Activated CD4-positive, alpha-beta T cell treated with anti-CD3 and anti-CD28 coated beads for 1 hour (primary cell): ENCODE measurements at regions not wholly inside any gene's neighbourhood (a gene's known extent, or its start where the extent isn't known, plus 50 kb on each side); places are given as distances from the start of the nearest gene placed in this dataset.
"Not testable (repeated sequence)": the region's sequence is repeated elsewhere in the genome, so short reads cannot be mapped to it uniquely, and the experiment has no call there.

ENCODE experiments used
- DNase-seq: peaks from one replicate; pipeline ENCODE4 v3.0.0-alpha.2; 2020

- no peak for DNase-seq
Measured at GRCh38 chr6:90463359-90463758, 123.5 kb downstream of the MAP3K7 start.

DNA sequence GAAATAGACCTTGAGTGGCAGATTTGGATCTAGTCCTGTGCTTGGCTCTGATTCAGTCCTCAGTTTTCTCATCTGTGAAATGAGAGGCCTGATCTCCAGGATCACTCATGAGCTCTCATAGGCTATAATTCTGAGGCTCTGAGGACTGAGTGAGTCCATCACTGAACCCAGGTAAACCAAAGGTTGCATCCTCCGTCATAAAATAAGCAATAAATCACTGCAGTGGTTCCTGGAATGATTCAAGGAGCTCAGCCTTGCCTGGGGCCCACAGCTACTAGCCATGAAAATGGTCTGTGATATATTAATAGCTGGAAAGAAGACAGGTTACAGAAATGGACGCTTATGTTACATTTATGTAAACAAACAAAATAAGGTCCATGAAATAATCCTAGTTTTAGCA, 124.8 kb downstream of the MAP3K7 start:
- DNase-seq, result no peak

DNA sequence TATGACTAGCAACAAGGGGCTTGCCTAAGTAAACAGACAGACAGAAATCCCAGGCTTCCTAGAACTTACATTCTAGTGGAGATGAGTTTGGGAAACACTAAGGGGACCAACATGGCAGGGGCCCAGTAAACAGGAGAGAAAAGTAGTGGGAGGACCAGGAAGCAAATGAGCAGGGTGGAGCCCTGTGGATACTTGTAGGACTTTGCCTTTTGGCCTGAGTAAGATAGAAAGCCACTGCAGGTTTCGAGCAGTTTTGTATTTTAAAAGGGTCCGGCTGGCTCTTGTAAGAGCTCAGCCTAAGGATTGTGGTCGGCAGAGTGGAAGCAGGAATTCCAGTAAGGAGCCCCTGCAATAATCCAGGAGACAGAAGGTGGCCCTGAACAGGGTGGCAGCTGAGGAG, 125.5 kb downstream of the MAP3K7 start:
- no peak for DNase-seq

- DNase-seq, result no peak
Measured at GRCh38 chr6:90460051-90460450, 126.8 kb downstream of the MAP3K7 start.

GRCh38 chr6:90459225-90459758, 127.6 kb downstream of the MAP3K7 start:
- DNase-seq, result no peak

DNA sequence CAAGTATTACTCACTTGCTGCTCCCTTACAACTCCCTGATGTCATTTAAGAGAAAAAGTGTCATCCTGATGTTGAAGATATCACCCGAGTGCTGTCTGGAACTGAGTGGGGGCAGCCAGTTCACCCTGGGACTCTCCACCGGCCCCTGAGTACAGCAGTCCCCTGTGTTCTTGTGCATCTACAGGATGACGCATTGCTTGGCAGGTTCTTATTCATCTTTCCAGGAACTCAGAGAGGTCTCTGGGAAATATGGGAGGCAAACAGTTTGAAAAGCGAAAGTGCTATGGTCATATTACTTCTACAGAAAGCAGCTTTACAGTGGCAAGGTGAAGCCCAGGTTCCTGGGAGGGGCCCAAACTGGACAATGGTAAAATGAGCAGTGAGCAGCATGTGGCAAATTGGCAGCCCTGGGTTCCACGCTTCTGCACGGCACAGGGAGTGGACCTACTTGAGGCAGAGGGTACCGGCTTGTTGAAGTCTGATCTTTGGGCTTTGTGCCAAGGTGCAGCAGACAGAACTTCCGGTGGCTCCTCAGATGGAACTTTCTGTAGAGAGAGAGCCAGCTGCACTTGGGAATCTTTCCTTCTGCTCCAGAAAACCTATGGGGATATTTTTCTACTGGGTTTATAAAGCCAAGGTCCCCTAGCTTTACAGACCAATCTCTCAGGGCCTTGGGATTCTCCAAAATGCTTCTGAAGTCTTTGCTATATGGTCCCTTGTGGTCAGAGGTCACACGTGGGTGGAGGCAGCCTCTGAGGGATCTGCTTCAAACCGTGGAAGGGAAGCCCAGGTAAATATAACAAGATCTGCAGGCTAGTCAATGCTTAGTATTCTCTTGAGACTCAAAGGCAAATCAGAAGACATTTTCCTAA, 128.3 kb downstream of the MAP3K7 start:
- DNase-seq, result peak; percentile 48

DNA sequence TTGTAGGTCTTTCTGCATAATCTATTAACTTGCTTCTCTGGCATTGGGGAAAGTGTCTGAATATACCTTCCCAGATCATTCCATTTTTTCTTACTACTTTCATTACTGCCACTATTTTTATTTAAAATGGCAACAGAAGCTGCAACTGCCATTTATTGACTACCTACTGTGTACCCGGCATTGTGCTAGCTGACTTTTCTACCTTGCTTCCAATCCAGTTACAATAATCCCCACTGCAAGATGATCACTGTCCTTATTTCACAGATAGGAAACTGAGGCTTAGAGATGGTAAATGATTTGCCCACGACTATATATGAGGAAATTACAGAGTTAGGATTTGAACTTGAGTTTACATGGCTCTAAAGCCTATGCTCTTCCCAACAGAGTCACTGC, 129.0 kb downstream of the MAP3K7 start:
- DNase-seq, result no peak

GRCh38 chr6:90456997-90457866, 129.6 kb downstream of the MAP3K7 start:
- DNase-seq, result not testable (repeated sequence)

- DNase-seq, result no peak
Measured at GRCh38 chr6:90456001-90456400, 130.9 kb downstream of the MAP3K7 start.

DNA sequence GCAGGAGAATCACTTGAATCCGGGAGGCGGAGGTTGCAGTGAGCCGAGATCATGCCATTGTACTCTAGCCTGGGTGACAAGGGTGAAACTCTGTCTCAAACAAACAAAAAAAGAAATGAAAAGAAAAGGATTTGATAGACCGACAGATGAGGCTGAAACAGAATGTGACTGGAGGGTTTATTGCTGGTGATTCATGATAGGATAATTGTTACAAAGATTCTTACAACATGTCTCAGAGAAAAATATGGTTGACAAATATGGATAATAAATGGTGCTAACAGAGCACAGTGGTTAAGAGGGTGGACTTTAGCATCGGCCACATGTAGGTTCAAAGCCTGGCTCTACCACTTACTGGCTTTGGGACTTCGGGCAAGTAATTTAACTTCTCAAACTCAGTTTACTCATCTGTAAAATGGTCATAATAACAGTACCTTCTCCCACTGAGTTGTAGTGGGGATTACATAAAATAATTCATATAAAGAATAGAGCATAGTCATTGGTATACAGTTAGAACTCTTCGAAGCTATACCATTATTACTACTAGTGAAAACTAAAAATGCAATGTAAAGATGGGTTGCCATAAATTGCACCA, 131.9 kb downstream of the MAP3K7 start:
- DNase-seq, result no peak

GRCh38 chr6:90450268-90450953, 136.5 kb downstream of the MAP3K7 start:
- DNase-seq, result no peak

GRCh38 chr6:90449311-90449710, 137.6 kb downstream of the MAP3K7 start:
- DNase-seq, result no peak

DNA sequence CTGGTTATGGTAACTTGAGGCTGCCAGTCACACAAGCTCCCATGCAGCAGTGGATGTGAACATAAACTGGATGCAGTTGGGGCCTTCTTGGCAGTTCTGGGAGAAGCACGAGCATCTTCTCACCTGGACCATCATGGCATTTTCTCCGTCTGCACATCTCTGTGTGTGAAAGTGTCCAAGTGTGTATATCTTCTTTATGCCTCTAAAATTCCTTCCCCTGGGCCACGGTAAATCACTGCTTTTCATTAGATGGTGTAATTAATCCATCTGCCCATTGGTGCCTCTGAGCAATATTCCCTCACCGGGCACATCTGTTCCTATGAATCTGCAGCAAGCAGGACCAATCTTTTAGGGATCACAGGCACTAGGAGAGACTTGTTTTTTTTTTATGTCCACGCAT, 138.0 kb downstream of the MAP3K7 start:
- DNase-seq, result no peak

- DNase-seq, result no peak
Measured at GRCh38 chr6:90446164-90446563, 140.7 kb downstream of the MAP3K7 start.

GRCh38 chr6:90445533-90446108, 141.3 kb downstream of the MAP3K7 start:
- no peak for DNase-seq

- no peak for DNase-seq
Measured at GRCh38 chr6:90444160-90444714, 142.6 kb downstream of the MAP3K7 start.

DNA sequence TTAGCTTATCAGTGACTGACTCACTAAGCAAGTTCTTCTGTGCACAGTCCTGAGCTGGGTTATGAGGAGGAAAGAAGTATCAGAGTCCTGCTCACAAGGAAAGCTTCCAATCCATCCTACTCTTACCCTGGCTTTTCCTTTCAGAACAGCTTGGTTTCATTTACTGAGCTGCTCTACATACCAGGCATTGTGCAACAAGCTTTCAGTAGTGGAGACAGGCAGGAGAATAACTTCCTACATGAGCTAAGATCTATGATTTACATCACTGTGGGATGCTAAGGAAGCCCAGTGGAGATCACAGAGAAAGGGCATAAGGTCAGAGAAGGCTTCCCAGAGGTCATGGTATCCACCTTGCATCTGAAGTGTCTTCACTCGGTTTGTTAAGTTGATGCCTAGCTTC, 144.5 kb downstream of the MAP3K7 start:
- no peak for DNase-seq

- DNase-seq, result no peak
Measured at GRCh38 chr6:90440586-90441283, 144.1 kb upstream of the BACH2 start.

GRCh38 chr6:90439586-90439985, 142.9 kb upstream of the BACH2 start:
- DNase-seq, result no peak

DNA sequence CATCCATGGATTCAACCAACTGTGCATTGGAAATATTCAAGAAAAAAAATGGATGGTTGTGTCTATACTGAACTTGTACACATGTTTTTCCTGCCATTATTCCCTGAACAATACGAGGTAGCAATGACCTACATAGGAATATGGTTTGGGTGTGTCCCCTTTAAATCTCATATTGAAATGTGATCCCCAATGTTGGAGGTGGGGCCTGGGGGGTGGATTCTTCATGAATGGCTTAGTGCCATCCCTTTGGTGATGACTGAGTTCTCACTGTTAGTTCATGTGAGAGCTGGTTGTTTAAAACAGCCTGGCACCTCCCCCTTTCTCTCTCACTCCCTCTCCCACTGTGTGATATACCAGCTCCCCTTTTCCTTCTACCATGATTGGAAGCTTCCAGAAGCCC, 139.8 kb upstream of the BACH2 start:
- DNase-seq, result no peak

DNA sequence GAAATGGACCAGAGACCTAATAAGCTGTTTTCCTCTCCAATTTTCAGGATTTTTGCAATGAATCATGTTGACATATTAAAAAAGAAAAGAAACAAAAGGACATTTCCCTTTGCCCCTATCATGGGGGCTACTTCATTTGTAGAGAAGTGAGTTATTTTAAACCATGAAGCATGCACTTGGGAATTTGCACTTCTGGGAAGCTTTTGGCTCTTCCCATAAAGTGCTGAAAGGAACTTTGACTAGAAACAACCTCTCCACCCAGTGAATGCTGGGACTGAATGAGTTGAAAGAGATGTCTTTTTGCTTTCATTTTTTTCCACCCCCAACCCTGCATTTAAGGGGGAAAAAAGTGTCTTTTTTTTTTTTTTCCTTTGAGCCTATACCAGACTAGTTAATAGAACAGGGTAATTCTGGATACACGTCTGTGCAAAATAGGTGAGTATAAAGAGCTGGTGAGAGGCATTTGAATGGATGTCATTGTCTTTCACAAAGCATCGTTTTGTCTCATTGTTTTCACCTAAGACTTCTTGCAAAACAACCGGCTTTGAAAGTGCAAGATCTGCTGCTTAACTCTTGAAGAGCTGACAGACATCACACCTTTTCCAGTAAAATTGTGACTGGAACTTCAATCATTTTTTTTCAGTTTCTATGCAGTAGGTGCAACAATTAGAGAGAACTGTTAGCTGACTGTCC, 138.7 kb upstream of the BACH2 start:
- no peak for DNase-seq
